ENCODE measurements at regions not wholly inside any gene's neighbourhood (a gene's known extent, or its start where the extent isn't known, plus 50 kb on each side); places are given as distances from the start of the nearest gene placed in this dataset.

DNA sequence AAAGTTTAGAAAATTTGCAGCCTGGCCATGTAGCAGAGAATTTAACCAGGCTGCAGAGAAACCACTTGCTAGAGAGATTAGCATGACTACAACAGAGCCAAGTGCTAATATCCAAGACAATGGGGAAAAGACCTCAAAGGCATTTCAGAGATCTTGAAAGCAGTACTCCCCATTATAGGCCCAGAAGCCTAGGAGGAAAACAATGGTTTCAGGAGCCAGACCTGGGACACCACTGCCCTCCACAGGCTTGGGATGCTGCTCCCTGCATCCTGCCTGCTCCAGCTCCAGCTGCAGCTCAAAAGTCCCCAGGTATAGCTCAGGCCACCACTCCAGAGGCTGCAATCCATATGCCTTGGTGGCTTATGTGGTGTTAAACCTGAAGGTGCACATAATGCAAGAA is 101.5 kb upstream of the TMEM72 start:
- peak; percentile 74 for DNase-seq
- Histone ChIP-seq H3K4me3 (ENCODE audit: insufficient read depth, low read depth, low read length) (no peak overlapping the region), H3K36me3 (replicated peaks; ENCODE audit: control insufficient read depth, insufficient read depth, low read length) (no peaks in the 10 kb centered on the region), H3K27me3 (ENCODE audit: control insufficient read depth, insufficient read depth, low read length) (no peaks in the 10 kb centered on the region)

DNA sequence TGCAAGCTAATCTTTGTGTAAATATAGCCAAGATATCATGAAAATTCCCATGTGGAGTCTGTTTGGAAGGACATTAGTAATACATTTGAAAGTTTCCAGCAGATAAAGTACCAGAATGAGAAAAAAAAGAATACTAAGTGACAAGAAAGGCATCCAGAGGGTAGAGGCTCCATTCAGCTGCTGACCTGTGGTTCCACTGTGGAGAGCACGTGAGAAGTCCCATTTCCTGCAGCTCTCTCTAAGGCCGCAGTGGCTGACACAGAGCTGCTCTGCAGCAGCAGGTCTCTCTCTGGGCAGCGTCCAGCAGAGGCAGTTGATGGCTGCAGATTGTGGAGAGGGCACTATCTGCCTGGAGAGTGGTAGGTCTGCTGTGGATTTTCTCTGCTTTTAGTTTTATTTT is 100.1 kb upstream of the TMEM72 start:
- no peaks in the 10 kb centered on the region for H3K27me3 ChIP-seq (ENCODE audit: control insufficient read depth, insufficient read depth, low read length)
- H3K4me3 ChIP-seq (ENCODE audit: insufficient read depth, low read depth, low read length), result no peak overlapping the region
- H3K36me3 ChIP-seq (replicated peaks; ENCODE audit: control insufficient read depth, insufficient read depth, low read length), result no peaks in the 10 kb centered on the region
- no peak for DNase-seq

DNA sequence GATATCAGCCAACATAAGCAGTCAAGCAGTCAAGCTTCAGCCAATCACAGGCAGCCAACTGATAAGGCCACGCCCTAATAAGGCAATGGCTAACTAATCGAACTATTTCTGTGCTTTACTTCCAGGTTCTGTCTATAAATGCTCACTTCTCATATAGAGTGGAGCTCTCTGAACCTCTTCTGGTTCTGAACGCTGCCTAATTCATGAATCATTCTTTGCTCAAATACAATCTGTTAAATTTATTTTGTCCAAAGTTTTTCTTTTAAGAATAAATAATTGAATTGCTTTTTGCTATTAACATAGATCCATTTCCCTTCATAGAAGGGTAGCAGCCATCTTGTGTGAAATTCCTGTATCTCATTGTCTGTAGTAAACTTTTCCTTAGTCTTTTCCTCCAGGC is 97.9 kb upstream of the TMEM72 start:
- no peak overlapping the region for H3K4me3 ChIP-seq (ENCODE audit: insufficient read depth, low read depth, low read length)
- no peaks in the 10 kb centered on the region for H3K36me3 ChIP-seq (replicated peaks; ENCODE audit: control insufficient read depth, insufficient read depth, low read length)
- DNase-seq, result no peak
- no peaks in the 10 kb centered on the region for H3K27me3 ChIP-seq (ENCODE audit: control insufficient read depth, insufficient read depth, low read length)

DNA sequence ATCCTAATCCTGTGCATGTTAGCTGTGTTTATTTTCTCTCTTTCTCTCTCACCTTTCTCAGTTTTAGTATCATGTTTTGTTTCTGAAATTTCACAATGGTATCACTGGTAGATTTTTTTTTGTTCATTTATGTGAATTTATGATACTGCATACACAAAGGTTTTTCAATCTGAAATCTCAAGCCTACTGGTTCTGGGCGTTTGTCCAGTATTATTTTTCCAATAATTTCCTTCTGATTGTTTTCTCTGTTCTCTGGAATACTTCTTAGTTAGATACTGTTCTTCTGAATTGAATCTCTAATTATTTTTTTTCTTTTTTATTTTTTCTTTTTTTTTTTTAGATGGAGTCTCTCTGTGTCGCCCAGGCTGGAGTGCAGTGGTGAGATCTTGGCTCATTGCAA is 96.2 kb upstream of the TMEM72 start:
- Histone ChIP-seq H3K36me3 (replicated peaks; ENCODE audit: control insufficient read depth, insufficient read depth, low read length) (no peaks in the 10 kb centered on the region), H3K27me3 (ENCODE audit: control insufficient read depth, insufficient read depth, low read length) (no peaks in the 10 kb centered on the region), H3K4me3 (ENCODE audit: insufficient read depth, low read depth, low read length) (no peak overlapping the region)
- DNase-seq, result no peak

DNA sequence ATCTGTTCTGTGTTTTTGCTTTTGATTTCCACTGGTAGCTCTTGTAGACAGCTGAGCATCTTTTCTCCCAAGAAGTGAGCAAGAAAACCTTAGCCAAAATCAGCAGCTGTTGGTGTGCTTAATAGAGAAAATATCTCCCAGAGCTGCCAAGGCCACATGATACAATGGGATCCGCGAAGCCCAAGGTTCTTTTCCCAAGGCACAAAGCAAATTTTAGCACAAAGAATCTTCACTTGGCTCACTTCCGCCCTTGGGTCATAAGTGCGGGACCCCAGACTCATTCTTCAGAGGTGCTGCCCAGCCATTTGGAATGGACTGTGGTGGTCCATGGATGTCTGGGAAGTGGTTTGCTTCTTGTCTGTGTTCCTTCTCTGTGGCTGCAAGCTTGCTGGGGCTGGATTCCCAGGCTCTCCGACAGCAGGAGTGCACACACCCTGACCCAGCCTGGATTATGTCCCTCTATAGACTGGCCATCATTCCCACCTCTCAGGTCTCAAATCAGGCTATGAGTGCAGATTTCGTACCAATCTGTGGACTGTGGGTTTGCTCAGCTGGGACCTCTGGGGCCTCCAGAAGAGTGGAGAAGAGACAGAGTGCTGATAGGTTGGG is 93.0 kb upstream of the TMEM72 start:
- Histone ChIP-seq H3K27me3 (ENCODE audit: control insufficient read depth, insufficient read depth, low read length) (no peaks in the 10 kb centered on the region), H3K4me3 (ENCODE audit: insufficient read depth, low read depth, low read length) (no peak overlapping the region), H3K36me3 (replicated peaks; ENCODE audit: control insufficient read depth, insufficient read depth, low read length) (no peaks in the 10 kb centered on the region)
- DNase-seq, result no peak

DNA sequence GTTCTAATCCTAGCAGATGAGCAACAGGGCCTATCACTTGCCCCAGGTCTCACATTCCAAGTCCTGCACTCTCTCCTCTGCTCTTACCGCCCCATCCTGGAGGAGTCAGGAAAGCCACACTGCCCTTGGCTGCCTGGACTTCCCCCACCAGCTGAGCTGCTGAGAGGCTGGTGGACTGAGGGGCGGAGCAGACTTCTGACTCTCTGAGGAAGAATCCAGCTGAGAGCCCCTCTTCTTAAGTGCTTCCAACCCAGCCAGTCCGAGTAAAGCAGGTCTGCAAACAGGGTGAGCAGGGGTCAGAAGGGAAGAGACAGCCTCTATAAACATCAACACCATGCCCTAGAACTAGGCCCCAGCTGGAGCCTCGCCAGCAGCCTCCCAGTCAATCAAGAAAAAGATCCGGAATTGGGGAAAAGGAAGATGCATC is 92.4 kb upstream of the TMEM72 start:
- DNase-seq, result peak; percentile 47
- H3K27me3 ChIP-seq (ENCODE audit: control insufficient read depth, insufficient read depth, low read length), result no peaks in the 10 kb centered on the region
- no peak overlapping the region for H3K4me3 ChIP-seq (ENCODE audit: insufficient read depth, low read depth, low read length)
- no peaks in the 10 kb centered on the region for H3K36me3 ChIP-seq (replicated peaks; ENCODE audit: control insufficient read depth, insufficient read depth, low read length)

DNA sequence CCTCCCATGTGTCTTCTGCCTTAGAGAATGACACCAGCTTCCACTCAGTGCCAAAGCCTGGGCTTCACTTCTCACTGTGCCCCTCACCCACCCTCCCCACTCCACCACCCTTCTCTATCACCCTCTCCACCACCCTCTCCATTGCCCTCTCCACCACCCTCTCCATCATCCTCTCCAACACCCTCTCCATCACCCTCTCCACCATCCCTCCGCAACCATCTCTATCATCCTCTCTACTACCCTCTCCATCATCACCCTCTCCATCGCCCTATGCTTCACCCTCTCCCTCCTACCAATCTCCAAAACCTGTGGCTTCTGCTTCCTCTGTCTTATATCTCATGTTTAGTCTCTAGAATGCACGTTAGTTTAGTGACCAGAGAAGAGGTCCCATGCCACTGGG is 91.0 kb upstream of the TMEM72 start:
- Histone ChIP-seq H3K36me3 (replicated peaks; ENCODE audit: control insufficient read depth, insufficient read depth, low read length) (no peaks in the 10 kb centered on the region), H3K4me3 (ENCODE audit: insufficient read depth, low read depth, low read length) (no peak overlapping the region), H3K27me3 (ENCODE audit: control insufficient read depth, insufficient read depth, low read length) (no peaks in the 10 kb centered on the region)
- DNase-seq, result no peak

DNA sequence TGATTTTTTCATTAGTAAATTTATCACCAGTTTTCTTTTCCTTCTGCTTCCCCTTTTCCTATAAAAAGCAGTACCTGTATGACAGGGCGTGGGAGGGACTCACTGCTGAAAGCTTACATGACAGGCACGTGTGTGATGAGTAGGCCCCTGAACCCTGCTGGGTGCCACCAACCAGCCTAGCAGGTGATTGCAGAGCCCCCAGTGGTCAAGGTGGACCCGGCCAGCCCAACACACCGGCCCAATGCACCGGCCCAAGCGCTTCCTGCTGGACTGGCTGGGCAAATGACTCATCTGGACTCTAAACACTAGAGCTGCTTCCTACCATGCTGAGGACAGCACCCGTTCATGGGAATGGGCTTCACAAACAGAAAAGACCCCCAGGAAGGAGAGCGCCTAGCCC is 89.8 kb upstream of the TMEM72 start:
- Histone ChIP-seq H3K36me3 (replicated peaks; ENCODE audit: control insufficient read depth, insufficient read depth, low read length) (no peaks in the 10 kb centered on the region), H3K27me3 (ENCODE audit: control insufficient read depth, insufficient read depth, low read length) (no peaks in the 10 kb centered on the region), H3K4me3 (ENCODE audit: insufficient read depth, low read depth, low read length) (no peak overlapping the region)
- no peak for DNase-seq

DNA sequence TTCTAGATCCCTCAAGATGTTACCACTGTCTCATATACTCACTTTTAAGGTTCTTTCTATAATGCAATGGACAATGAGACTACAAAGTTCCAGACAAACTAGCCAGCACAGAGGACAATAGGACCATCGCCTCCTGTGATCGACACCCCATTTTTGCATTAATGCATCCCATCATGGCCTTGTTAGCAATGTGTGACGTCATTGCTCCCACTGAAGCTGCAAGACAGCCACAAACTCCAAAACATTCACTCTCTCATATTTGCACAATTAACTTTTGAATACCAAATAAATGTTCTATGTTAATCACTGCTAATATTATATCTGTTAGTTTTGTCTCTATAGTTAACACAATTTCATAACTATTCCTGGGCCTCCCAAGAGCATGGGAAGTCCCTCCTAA is 88.8 kb upstream of the TMEM72 start:
- H3K4me3 ChIP-seq (ENCODE audit: insufficient read depth, low read depth, low read length), result no peak overlapping the region
- H3K36me3 ChIP-seq (replicated peaks; ENCODE audit: control insufficient read depth, insufficient read depth, low read length), result no peaks in the 10 kb centered on the region
- DNase-seq, result no peak
- no peaks in the 10 kb centered on the region for H3K27me3 ChIP-seq (ENCODE audit: control insufficient read depth, insufficient read depth, low read length)

DNA sequence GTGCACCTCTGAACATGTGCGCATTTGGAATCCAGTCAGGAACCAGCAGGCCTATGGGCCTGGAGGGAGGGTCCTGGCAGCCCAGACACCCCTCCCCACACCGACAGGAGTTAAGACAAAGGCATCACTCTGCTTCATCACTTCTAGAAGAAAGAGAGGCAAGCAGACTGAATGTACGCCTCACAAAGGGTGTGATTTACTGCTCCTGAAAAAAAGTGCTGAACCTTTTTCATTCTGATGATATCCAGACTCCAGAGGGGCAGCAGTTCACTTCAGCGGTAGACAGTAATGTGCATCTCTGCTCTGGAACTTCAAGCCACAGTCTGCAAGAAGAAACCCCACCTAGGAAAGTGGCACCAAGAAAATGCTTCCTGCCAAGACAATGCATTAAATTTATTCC is 88.2 kb upstream of the TMEM72 start:
- H3K4me3 ChIP-seq (ENCODE audit: insufficient read depth, low read depth, low read length), result no peak overlapping the region

DNA sequence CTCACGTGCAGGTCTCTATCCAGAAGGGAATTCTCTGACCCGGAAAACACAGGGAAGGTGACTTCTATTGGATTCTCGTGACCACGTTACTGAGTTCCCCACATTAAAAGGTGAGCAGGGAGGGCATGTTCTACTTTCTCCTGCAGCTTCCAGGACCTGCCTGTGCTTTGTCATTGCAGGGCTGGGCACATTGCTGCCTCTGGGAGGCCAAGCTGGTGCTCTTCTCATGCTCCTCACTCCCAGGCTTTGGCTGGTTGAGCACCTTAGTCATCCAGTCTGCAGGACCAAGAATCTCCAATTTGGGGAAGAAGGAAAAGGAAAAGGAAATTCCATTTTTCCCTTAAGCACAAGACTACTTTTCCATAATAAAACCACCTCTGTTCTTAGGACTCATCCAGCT is 86.5 kb upstream of the TMEM72 start:
- no peak for DNase-seq
- no peaks in the 10 kb centered on the region for H3K36me3 ChIP-seq (replicated peaks; ENCODE audit: control insufficient read depth, insufficient read depth, low read length)

More for the DNA sequence above, 88.2 kb upstream of the TMEM72 start:
- H3K36me3 ChIP-seq (replicated peaks; ENCODE audit: control insufficient read depth, insufficient read depth, low read length), result no peaks in the 10 kb centered on the region
- no peak for DNase-seq
- H3K27me3 ChIP-seq (ENCODE audit: control insufficient read depth, insufficient read depth, low read length), result no peaks in the 10 kb centered on the region

DNA sequence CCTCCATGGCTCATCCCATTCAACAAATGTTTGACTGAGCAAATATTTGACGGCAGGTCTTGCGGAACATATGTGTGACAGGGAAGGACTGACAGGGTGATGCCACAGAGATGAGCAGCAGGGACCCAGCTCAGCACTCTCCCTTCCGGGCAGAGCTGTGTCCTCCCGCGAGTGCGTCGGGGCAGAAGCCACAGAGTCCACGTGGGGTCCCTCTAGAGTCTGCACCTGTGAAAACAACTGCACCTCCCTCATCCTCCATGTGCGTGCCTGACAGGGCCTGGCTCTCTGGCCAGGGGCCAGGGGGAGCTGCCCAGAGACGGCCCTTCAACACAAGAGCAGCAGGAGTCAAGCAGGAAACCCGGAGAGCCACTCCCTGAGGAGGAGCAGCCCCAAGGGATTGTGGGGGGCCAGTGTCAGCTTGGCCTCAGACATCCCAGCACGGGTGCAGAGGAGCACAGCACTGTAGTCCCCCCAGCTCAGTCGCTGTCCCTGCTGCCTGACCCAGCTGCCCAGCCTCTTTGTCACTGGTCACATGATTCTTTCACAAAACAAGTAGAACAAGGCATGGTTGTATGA is 83.6 kb upstream of the TMEM72 start:
- Histone ChIP-seq H3K4me3 (ENCODE audit: insufficient read depth, low read depth, low read length) (no peak overlapping the region), H3K36me3 (replicated peaks; ENCODE audit: control insufficient read depth, insufficient read depth, low read length) (no peaks in the 10 kb centered on the region), H3K27me3 (ENCODE audit: control insufficient read depth, insufficient read depth, low read length) (no peaks in the 10 kb centered on the region)
- no peak for DNase-seq

More for the DNA sequence above, 86.5 kb upstream of the TMEM72 start:
- H3K4me3 ChIP-seq (ENCODE audit: insufficient read depth, low read depth, low read length), result no peak overlapping the region
- no peaks in the 10 kb centered on the region for H3K27me3 ChIP-seq (ENCODE audit: control insufficient read depth, insufficient read depth, low read length)

DNA sequence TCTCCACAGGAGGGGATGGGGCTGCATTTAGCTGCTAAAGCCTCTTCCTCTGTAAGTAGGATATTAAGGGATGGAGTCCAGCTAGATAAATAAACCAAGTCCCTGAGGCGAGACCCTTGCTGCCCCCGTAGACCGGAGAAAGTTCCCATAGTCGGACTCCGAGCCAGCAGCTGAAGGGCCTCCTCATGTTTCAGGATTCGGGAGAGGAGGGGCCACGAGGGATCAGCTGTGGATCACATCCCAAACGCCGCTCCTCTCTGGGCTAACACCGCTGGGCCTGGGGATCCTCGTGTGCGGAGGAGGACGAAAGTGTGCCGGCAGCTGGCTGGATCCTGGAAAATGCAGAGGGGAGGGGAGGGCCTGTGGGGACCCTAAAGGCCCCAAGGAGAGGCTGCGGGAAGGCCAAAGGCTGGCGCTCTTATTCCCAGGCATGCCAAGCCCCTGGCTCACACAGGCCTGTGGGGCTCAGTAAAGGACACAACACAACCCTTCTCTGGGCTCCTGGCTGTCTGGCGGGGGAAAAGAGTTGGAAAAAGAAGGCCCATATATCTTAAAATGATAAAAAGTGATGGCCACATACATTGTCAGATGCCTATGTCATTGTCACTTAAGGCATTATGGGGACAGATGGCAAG is 82.5 kb upstream of the TMEM72 start:
- no peak overlapping the region for H3K4me3 ChIP-seq (ENCODE audit: insufficient read depth, low read depth, low read length)
- peak; percentile 57 for DNase-seq
- no peaks in the 10 kb centered on the region for H3K27me3 ChIP-seq (ENCODE audit: control insufficient read depth, insufficient read depth, low read length)

DNA sequence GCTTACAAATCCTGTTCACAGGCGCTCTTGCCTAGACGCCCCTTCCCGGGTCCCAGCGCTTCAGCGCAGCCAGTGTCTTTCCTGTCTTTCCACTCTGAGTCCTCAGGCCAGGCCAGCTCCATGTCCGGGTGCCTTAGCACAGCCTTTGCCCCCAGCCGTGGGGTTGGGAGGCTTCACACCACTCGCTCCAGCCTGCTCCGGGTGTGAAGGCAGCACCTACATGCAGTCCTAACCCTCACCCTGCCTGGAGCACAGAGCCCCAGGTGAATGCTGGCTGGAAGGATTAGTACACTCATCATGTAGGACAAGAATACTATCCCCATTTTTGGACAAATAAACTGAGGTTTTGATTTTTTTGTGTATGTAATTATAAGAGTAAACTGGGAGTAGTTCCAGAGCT is 81.7 kb upstream of the TMEM72 start:
- DNase-seq, result no peak
- no peaks in the 10 kb centered on the region for H3K27me3 ChIP-seq (ENCODE audit: control insufficient read depth, insufficient read depth, low read length)
- no peak overlapping the region for H3K4me3 ChIP-seq (ENCODE audit: insufficient read depth, low read depth, low read length)
- no peaks in the 10 kb centered on the region for H3K36me3 ChIP-seq (replicated peaks; ENCODE audit: control insufficient read depth, insufficient read depth, low read length)

More for the DNA sequence above, 82.5 kb upstream of the TMEM72 start:
- H3K36me3 ChIP-seq (replicated peaks; ENCODE audit: control insufficient read depth, insufficient read depth, low read length), result no peaks in the 10 kb centered on the region

DNA sequence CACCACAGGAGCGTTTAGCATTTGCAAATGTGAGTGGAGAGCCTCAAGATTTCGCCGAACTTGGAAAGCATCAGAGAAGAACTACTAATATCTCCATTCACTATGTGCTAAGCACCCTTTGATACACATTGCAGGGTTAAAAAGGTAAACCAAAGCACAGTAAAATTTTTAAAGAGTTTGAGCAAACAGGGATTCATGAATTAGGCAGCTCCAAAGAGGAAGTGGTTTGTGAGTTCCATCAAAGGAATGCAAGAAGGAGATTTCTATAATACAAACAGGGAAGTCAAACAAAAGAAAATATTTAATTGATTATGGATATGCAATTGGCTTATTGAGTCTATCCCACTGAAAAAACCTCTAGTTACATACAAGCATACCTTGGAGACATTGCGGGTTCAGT is 81.1 kb upstream of the TMEM72 start:
- no peak for DNase-seq
- Histone ChIP-seq H3K36me3 (replicated peaks; ENCODE audit: control insufficient read depth, insufficient read depth, low read length) (no peaks in the 10 kb centered on the region), H3K4me3 (ENCODE audit: insufficient read depth, low read depth, low read length) (no peak overlapping the region), H3K27me3 (ENCODE audit: control insufficient read depth, insufficient read depth, low read length) (no peaks in the 10 kb centered on the region)
